ENCODE measurements at regions not wholly inside any gene's neighbourhood (a gene's known extent, or its start where the extent isn't known, plus 50 kb on each side); places are given as distances from the start of the nearest gene placed in this dataset.

GRCh38 chr3:193776626-193777358 lies 183.8 kb downstream of the OPA1 start:
- Histone ChIP-seq H3K4me1 (ENCODE audit: control insufficient read depth, extremely low read depth, insufficient read depth, low read length) (peaks cover 17% of the 10 kb centered on the region), H3K79me2 (ENCODE audit: control insufficient read depth, insufficient read depth, low read length) (no peaks in the 10 kb centered on the region), H3K9ac (ENCODE audit: control insufficient read depth, extremely low read depth, insufficient read depth, low read length) (no peak overlapping the region), H3K9me3 (ENCODE audit: control insufficient read depth, low read depth, low read length) (no peaks in the 10 kb centered on the region), H3K4me2 (ENCODE audit: control insufficient read depth, extremely low read depth, insufficient read depth, low read depth, low read length) (no peak overlapping the region), H4K20me1 (ENCODE audit: control insufficient read depth, extremely low read depth, insufficient read depth, low read length) (no peaks in the 10 kb centered on the region), H2AFZ (ENCODE audit: control insufficient read depth, low read length) (no peak overlapping the region), H3K4me3 (ENCODE audit: control insufficient read depth in 2 of 3, extremely low read depth in 1 of 3, insufficient read depth in 2 of 3, low read depth in 1 of 3, low read length in 3 of 3) (no peak overlapping the region), H3K27me3 (ENCODE audit: control insufficient read depth, extremely low read depth, insufficient read depth, low read length) (peaks cover 20% of the 10 kb centered on the region), H3K9me1 (ENCODE audit: control insufficient read depth, extremely low read depth, insufficient read depth, low read length) (no peaks in the 10 kb centered on the region), H3K27ac (ENCODE audit: control insufficient read depth, insufficient read depth, low read length) (no peak overlapping the region), H3K36me3 (ENCODE audit: control insufficient read depth in 2 of 2, extremely low read depth in 1 of 2, insufficient read depth in 2 of 2, low read length in 2 of 2) (no peaks in the 10 kb centered on the region)
- TF ChIP-seq EZH2 (IDR thresholded peaks at IDR 0.05; ENCODE audit: low read length): no peak
- TF ChIP-seq CTCF (optimal IDR thresholded peaks at IDR 0.05 in 1 of 3, IDR thresholded peaks at IDR 0.05 in 1 of 3, conservative IDR thresholded peaks at IDR 0.05 in 1 of 3; ENCODE audit: extremely low read depth in 1 of 3, insufficient read depth in 2 of 3, low read length in 3 of 3): no peak
- dilution Hi-C loops (cut with MboI; ENCODE audit: extremely low pct_ligation_motif_present, low sequenced_read_pairs): no loop called here
- DNase-seq (ENCODE audit: low read depth, low spot score) (no peak), FAIRE-seq (no peak)

- H2AFZ ChIP-seq (ENCODE audit: control insufficient read depth, low read length): no peak overlapping the region
- H3K27ac ChIP-seq (ENCODE audit: control insufficient read depth, insufficient read depth, low read length): no peak overlapping the region
- TF ChIP-seq CTCF (optimal IDR thresholded peaks at IDR 0.05 in 1 of 3, IDR thresholded peaks at IDR 0.05 in 1 of 3, conservative IDR thresholded peaks at IDR 0.05 in 1 of 3; ENCODE audit: extremely low read depth in 1 of 3, insufficient read depth in 2 of 3, low read length in 3 of 3) (no peak), EZH2 (IDR thresholded peaks at IDR 0.05; ENCODE audit: low read length) (no peak)
- H3K36me3 ChIP-seq (ENCODE audit: control insufficient read depth in 2 of 2, extremely low read depth in 1 of 2, insufficient read depth in 2 of 2, low read length in 2 of 2): no peaks in the 10 kb centered on the region
- H3K79me2 ChIP-seq (ENCODE audit: control insufficient read depth, insufficient read depth, low read length): no peaks in the 10 kb centered on the region
- H3K27me3 ChIP-seq (ENCODE audit: control insufficient read depth, extremely low read depth, insufficient read depth, low read length): peaks cover 20% of the 10 kb centered on the region
- peaks cover 24% of the 10 kb centered on the region for H3K4me1 ChIP-seq (ENCODE audit: control insufficient read depth, extremely low read depth, insufficient read depth, low read length)
- no peak for FAIRE-seq
- H3K9me3 ChIP-seq (ENCODE audit: control insufficient read depth, low read depth, low read length): no peaks in the 10 kb centered on the region
- no peak overlapping the region for H3K4me3 ChIP-seq (ENCODE audit: control insufficient read depth in 2 of 3, extremely low read depth in 1 of 3, insufficient read depth in 2 of 3, low read depth in 1 of 3, low read length in 3 of 3)
- dilution Hi-C loops (cut with MboI; ENCODE audit: extremely low pct_ligation_motif_present, low sequenced_read_pairs): no loop called here
- DNase-seq (ENCODE audit: low read depth, low spot score): no peak
- no peak overlapping the region for H3K4me2 ChIP-seq (ENCODE audit: control insufficient read depth, extremely low read depth, insufficient read depth, low read depth, low read length)
- H3K9me1 ChIP-seq (ENCODE audit: control insufficient read depth, extremely low read depth, insufficient read depth, low read length): no peaks in the 10 kb centered on the region
- no peak overlapping the region for H3K9ac ChIP-seq (ENCODE audit: control insufficient read depth, extremely low read depth, insufficient read depth, low read length)
- H4K20me1 ChIP-seq (ENCODE audit: control insufficient read depth, extremely low read depth, insufficient read depth, low read length): no peaks in the 10 kb centered on the region
These were observed 184.5 kb downstream of the OPA1 start for GRCh38 chr3:193777524-193777923.

Data from keratinocyte (primary cell).